ENCODE measurements at regions not wholly inside any gene's neighbourhood (a gene's known extent, or its start where the extent isn't known, plus 50 kb on each side); places are given as distances from the start of the nearest gene placed in this dataset.

DNA sequence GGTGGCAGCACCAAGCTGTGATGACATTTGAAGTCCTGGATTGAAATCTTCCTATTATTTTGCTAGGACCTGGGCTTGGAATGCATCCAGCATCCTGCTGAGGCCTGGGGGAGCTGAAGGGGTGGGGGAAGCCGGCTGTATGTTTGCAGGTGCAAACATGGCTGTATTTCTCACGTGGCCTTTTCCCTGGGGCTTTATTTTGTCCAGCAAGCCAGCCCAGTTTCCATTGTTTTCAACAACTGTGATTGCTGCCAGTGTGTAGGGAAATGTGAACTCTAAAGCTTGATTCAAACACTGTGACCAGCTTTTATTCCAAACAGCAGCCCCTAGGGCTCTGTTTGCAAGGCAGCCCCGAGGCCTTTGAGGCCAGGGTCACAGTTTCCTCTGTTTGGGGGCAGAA, 683.0 kb downstream of the DHX35 start:
- H3K27me3 ChIP-seq (ENCODE audit: control insufficient read depth, low read length), result no peaks in the 10 kb centered on the region
- H3K9me3 ChIP-seq (ENCODE audit: control insufficient read depth, insufficient read depth, low read length), result no peaks in the 10 kb centered on the region
- H3K36me3 ChIP-seq (ENCODE audit: control insufficient read depth, low read length), result no peaks in the 10 kb centered on the region
- no peaks in the 10 kb centered on the region for H4K20me1 ChIP-seq (ENCODE audit: control insufficient read depth, insufficient read depth, low read depth, low read length)
- H3K79me2 ChIP-seq (ENCODE audit: control insufficient read depth, low read length), result no peaks in the 10 kb centered on the region
- no peak overlapping the region for H3K4me2 ChIP-seq (ENCODE audit: low read length)
- TF ChIP-seq, protein P1, sequence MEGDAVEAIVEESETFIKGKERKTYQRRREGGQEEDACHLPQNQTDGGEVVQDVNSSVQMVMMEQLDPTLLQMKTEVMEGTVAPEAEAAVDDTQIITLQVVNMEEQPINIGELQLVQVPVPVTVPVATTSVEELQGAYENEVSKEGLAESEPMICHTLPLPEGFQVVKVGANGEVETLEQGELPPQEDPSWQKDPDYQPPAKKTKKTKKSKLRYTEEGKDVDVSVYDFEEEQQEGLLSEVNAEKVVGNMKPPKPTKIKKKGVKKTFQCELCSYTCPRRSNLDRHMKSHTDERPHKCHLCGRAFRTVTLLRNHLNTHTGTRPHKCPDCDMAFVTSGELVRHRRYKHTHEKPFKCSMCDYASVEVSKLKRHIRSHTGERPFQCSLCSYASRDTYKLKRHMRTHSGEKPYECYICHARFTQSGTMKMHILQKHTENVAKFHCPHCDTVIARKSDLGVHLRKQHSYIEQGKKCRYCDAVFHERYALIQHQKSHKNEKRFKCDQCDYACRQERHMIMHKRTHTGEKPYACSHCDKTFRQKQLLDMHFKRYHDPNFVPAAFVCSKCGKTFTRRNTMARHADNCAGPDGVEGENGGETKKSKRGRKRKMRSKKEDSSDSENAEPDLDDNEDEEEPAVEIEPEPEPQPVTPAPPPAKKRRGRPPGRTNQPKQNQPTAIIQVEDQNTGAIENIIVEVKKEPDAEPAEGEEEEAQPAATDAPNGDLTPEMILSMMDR (IDR thresholded peaks at IDR 0.05; ENCODE audit: low read depth, low read length, poor library complexity, severe bottlenecking), result no peak
- no peak for TF ChIP-seq EZH2phosphoT487 (IDR thresholded peaks at IDR 0.05; ENCODE audit: borderline replicate concordance, low read length)
- H3K27ac ChIP-seq (ENCODE audit: low read depth, low read length), result no peak overlapping the region
- H3F3A ChIP-seq (ENCODE audit: control insufficient read depth, insufficient read depth), result no peaks in the 10 kb centered on the region
- no peaks in the 10 kb centered on the region for H3K4me1 ChIP-seq (ENCODE audit: control insufficient read depth, low read length)
- H3K4me3 ChIP-seq (ENCODE audit: low read length), result no peak overlapping the region
- H3K9me2 ChIP-seq (replicated peaks; ENCODE audit: control insufficient read depth, low read length), result no peaks in the 10 kb centered on the region

DNA sequence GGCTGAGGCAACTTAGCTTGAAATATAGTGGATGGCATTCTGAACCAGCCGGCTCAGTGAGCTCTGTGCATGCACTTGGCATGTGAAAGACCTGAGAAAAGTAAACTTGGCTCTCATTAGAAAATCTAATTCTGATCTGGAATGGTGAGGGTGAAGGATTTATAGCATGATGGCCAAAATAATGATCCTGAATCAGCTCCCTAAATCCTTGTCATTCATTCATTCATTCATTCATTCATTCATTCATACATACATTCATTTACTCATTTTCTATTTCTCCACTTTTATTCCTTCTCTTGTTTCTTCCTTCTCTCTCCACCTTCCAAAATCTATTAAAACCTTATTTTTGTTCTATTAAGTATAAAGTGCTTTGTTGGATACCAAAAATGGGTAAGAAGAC, 681.1 kb downstream of the DHX35 start:
- Histone ChIP-seq H3K36me3 (ENCODE audit: control insufficient read depth, low read length) (no peaks in the 10 kb centered on the region), H3F3A (ENCODE audit: control insufficient read depth, insufficient read depth) (no peaks in the 10 kb centered on the region), H3K4me1 (ENCODE audit: control insufficient read depth, low read length) (no peaks in the 10 kb centered on the region), H3K79me2 (ENCODE audit: control insufficient read depth, low read length) (no peaks in the 10 kb centered on the region), H3K4me2 (ENCODE audit: low read length) (no peak overlapping the region), H4K20me1 (ENCODE audit: control insufficient read depth, insufficient read depth, low read depth, low read length) (no peaks in the 10 kb centered on the region), H3K4me3 (ENCODE audit: low read length) (no peak overlapping the region), H3K9me2 (replicated peaks; ENCODE audit: control insufficient read depth, low read length) (no peaks in the 10 kb centered on the region), H3K27me3 (ENCODE audit: control insufficient read depth, low read length) (no peaks in the 10 kb centered on the region), H3K9me3 (ENCODE audit: control insufficient read depth, insufficient read depth, low read length) (no peaks in the 10 kb centered on the region), H3K27ac (ENCODE audit: low read depth, low read length) (no peak overlapping the region)
- TF ChIP-seq, protein P1 (IDR thresholded peaks at IDR 0.05; ENCODE audit: low read depth, low read length, poor library complexity, severe bottlenecking), result no peak
- TF ChIP-seq EZH2phosphoT487 (IDR thresholded peaks at IDR 0.05; ENCODE audit: borderline replicate concordance, low read length), result no peak

DNA sequence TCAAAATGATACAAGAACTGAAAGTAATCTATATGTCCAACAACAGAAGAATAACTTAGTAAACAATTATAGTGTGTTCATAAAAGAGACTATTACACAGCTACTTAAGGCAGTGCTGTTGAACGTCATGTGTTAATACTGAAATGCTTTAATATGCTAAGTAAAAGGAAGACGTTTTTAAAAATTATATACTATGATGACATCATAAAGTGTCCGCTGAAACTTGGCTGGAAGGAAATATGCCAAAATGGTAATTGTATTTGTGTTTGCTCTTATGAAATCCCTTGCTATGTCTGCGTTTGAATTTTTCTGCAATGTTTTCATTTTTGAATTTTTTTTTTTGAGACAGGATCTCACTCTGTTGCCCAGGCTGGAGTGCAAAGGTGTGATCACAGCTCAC, 679.3 kb downstream of the DHX35 start:
- Histone ChIP-seq H3K79me2 (ENCODE audit: control insufficient read depth, low read length) (no peaks in the 10 kb centered on the region), H3K9me2 (replicated peaks; ENCODE audit: control insufficient read depth, low read length) (no peaks in the 10 kb centered on the region), H3K4me1 (ENCODE audit: control insufficient read depth, low read length) (no peaks in the 10 kb centered on the region), H3K4me2 (ENCODE audit: low read length) (no peak overlapping the region), H3K27ac (ENCODE audit: low read depth, low read length) (no peak overlapping the region), H3F3A (ENCODE audit: control insufficient read depth, insufficient read depth) (no peaks in the 10 kb centered on the region), H3K36me3 (ENCODE audit: control insufficient read depth, low read length) (no peaks in the 10 kb centered on the region), H3K9me3 (ENCODE audit: control insufficient read depth, insufficient read depth, low read length) (no peaks in the 10 kb centered on the region), H3K27me3 (ENCODE audit: control insufficient read depth, low read length) (no peaks in the 10 kb centered on the region), H3K4me3 (ENCODE audit: low read length) (no peak overlapping the region), H4K20me1 (ENCODE audit: control insufficient read depth, insufficient read depth, low read depth, low read length) (no peaks in the 10 kb centered on the region)
- TF ChIP-seq, protein P1 (IDR thresholded peaks at IDR 0.05; ENCODE audit: low read depth, low read length, poor library complexity, severe bottlenecking), result no peak
- TF ChIP-seq EZH2phosphoT487 (IDR thresholded peaks at IDR 0.05; ENCODE audit: borderline replicate concordance, low read length), result no peak

- Histone ChIP-seq H3K4me2 (ENCODE audit: low read length) (no peak overlapping the region), H3K4me1 (ENCODE audit: control insufficient read depth, low read length) (no peaks in the 10 kb centered on the region), H3K9me2 (replicated peaks; ENCODE audit: control insufficient read depth, low read length) (no peaks in the 10 kb centered on the region), H3K4me3 (ENCODE audit: low read length) (no peak overlapping the region), H3K27me3 (ENCODE audit: control insufficient read depth, low read length) (no peaks in the 10 kb centered on the region), H3K9me3 (ENCODE audit: control insufficient read depth, insufficient read depth, low read length) (no peaks in the 10 kb centered on the region), H3K79me2 (ENCODE audit: control insufficient read depth, low read length) (no peaks in the 10 kb centered on the region), H3K36me3 (ENCODE audit: control insufficient read depth, low read length) (no peaks in the 10 kb centered on the region), H3K27ac (ENCODE audit: low read depth, low read length) (no peak overlapping the region), H4K20me1 (ENCODE audit: control insufficient read depth, insufficient read depth, low read depth, low read length) (no peaks in the 10 kb centered on the region), H3F3A (ENCODE audit: control insufficient read depth, insufficient read depth) (no peaks in the 10 kb centered on the region)
- TF ChIP-seq, protein P1 (IDR thresholded peaks at IDR 0.05; ENCODE audit: low read depth, low read length, poor library complexity, severe bottlenecking), result no peak
- no peak for TF ChIP-seq EZH2phosphoT487 (IDR thresholded peaks at IDR 0.05; ENCODE audit: borderline replicate concordance, low read length)
These were observed 678.0 kb downstream of the DHX35 start for GRCh38 chr20:39640147-39640546.

All from DOHH2 (cell line).